ENCODE measurements at regions not wholly inside any gene's neighbourhood (a gene's known extent, or its start where the extent isn't known, plus 50 kb on each side); places are given as distances from the start of the nearest gene placed in this dataset.

- Histone ChIP-seq H3K9me3 (peaks cover 0 to 24% (median 12%) of the 10 kb centered on the region in 4 donors), H3K36me3 (no peaks in the 10 kb centered on the region), H3K4me1 (peaks cover 0 to 9% (median 4%) of the 10 kb centered on the region in 4 donors), H3K4me3 (no peak overlapping the region), H3K27ac (replicated peaks in 1 of 4) (no peak overlapping the region), H3K27me3 (peaks cover 0 to 5% (median 0%) of the 10 kb centered on the region in 4 donors)
- WGBS = 81% methylated on average over 7 of the region's 7 CpGs
- intact Hi-C loops (cut with DNase I) = no loop called here
- DNase-seq (ENCODE audit: extremely low spot score) = no peak
- no peak for TF ChIP-seq CTCF (IDR thresholded peaks at IDR 0.05)
- no peak for TF ChIP-seq POLR2AphosphoS5 (IDR thresholded peaks at IDR 0.05)
- TF ChIP-seq EP300 (IDR thresholded peaks at IDR 0.05) = no peak
- no peak for TF ChIP-seq POLR2A (IDR thresholded peaks at IDR 0.05; ENCODE audit: low read depth)
Observed at GRCh38 chr15:69554279-69554961, 101.8 kb downstream of the RPLP1 start.

GRCh38 chr15:69555080-69555479 is 102.5 kb downstream of the RPLP1 start:
- H3K27ac ChIP-seq (replicated peaks in 1 of 4) = no peak overlapping the region
- no peaks in the 10 kb centered on the region for H3K36me3 ChIP-seq
- 97% methylated on average over 8 of the region's 8 CpGs for WGBS
- peaks cover 0 to 9% (median 4%) of the 10 kb centered on the region in 4 donors for H3K4me1 ChIP-seq
- no peak overlapping the region for H3K4me3 ChIP-seq
- peaks cover 0 to 24% (median 12%) of the 10 kb centered on the region in 4 donors for H3K9me3 ChIP-seq
- TF ChIP-seq CTCF (IDR thresholded peaks at IDR 0.05) = no peak
- TF ChIP-seq POLR2A (IDR thresholded peaks at IDR 0.05; ENCODE audit: low read depth) = no peak
- no peak for TF ChIP-seq POLR2AphosphoS5 (IDR thresholded peaks at IDR 0.05)
- TF ChIP-seq EP300 (IDR thresholded peaks at IDR 0.05) = no peak
- no peaks in the 10 kb centered on the region for H3K27me3 ChIP-seq
- intact Hi-C loops (cut with DNase I) = no loop called here
- DNase-seq (ENCODE audit: extremely low spot score) = no peak

GRCh38 chr15:69556344-69556743 is 103.7 kb downstream of the RPLP1 start:
- no peak for DNase-seq (ENCODE audit: extremely low spot score)
- Histone ChIP-seq H3K27me3 (no peaks in the 10 kb centered on the region), H3K9me3 (peaks cover 0 to 20% (median 11%) of the 10 kb centered on the region in 4 donors), H3K36me3 (no peaks in the 10 kb centered on the region), H3K27ac (replicated peaks in 1 of 4) (no peak overlapping the region), H3K4me1 (peaks cover 0 to 9% (median 4%) of the 10 kb centered on the region in 4 donors), H3K4me3 (no peak overlapping the region)
- TF ChIP-seq POLR2A (IDR thresholded peaks at IDR 0.05; ENCODE audit: low read depth) (no peak), POLR2AphosphoS5 (IDR thresholded peaks at IDR 0.05) (no peak), CTCF (IDR thresholded peaks at IDR 0.05) (no peak), EP300 (IDR thresholded peaks at IDR 0.05) (no peak)
- intact Hi-C loops (cut with DNase I) = no loop called here
- 100% methylated on average over 1 of the region's 1 CpG for WGBS

GRCh38 chr15:69557020-69557706 is 104.5 kb downstream of the RPLP1 start:
- Histone ChIP-seq H3K36me3 (no peaks in the 10 kb centered on the region), H3K9me3 (peaks cover 0 to 12% (median 4%) of the 10 kb centered on the region in 4 donors), H3K27ac (replicated peaks in 1 of 4) (peak overlapping the region in 2 of 4 donors; percentile 6 to 32)

More at GRCh38 chr15:69557020-69557706, 104.5 kb downstream of the RPLP1 start:
- peaks cover 0 to 3% (median 0%) of the 10 kb centered on the region in 4 donors for H3K27me3 ChIP-seq
- peak; percentile 6 to 25 for TF ChIP-seq POLR2AphosphoS5 (IDR thresholded peaks at IDR 0.05)
- no peak for TF ChIP-seq CTCF (IDR thresholded peaks at IDR 0.05)
- 80% methylated on average over 5 of the region's 5 CpGs for WGBS
- intact Hi-C loops (cut with DNase I) = no loop called here
- peaks cover 0 to 9% (median 4%) of the 10 kb centered on the region in 4 donors for H3K4me1 ChIP-seq
- no peak overlapping the region for H3K4me3 ChIP-seq
- no peak for DNase-seq (ENCODE audit: extremely low spot score)

Measured in esophagus muscularis mucosa (tissue), 4 donors.